ENCODE measurements at regions not wholly inside any gene's neighbourhood (a gene's known extent, or its start where the extent isn't known, plus 50 kb on each side); places are given as distances from the start of the nearest gene placed in this dataset.

GRCh38 chr11:80783561-80783960, 1342.7 kb upstream of the TENM4 start:
- TF ChIP-seq, protein P1, sequence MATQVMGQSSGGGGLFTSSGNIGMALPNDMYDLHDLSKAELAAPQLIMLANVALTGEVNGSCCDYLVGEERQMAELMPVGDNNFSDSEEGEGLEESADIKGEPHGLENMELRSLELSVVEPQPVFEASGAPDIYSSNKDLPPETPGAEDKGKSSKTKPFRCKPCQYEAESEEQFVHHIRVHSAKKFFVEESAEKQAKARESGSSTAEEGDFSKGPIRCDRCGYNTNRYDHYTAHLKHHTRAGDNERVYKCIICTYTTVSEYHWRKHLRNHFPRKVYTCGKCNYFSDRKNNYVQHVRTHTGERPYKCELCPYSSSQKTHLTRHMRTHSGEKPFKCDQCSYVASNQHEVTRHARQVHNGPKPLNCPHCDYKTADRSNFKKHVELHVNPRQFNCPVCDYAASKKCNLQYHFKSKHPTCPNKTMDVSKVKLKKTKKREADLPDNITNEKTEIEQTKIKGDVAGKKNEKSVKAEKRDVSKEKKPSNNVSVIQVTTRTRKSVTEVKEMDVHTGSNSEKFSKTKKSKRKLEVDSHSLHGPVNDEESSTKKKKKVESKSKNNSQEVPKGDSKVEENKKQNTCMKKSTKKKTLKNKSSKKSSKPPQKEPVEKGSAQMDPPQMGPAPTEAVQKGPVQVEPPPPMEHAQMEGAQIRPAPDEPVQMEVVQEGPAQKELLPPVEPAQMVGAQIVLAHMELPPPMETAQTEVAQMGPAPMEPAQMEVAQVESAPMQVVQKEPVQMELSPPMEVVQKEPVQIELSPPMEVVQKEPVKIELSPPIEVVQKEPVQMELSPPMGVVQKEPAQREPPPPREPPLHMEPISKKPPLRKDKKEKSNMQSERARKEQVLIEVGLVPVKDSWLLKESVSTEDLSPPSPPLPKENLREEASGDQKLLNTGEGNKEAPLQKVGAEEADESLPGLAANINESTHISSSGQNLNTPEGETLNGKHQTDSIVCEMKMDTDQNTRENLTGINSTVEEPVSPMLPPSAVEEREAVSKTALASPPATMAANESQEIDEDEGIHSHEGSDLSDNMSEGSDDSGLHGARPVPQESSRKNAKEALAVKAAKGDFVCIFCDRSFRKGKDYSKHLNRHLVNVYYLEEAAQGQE (IDR thresholded peaks at IDR 0.05; ENCODE audit: insufficient replicate concordance, low read depth) = no peak
- TF ChIP-seq, protein P2, sequence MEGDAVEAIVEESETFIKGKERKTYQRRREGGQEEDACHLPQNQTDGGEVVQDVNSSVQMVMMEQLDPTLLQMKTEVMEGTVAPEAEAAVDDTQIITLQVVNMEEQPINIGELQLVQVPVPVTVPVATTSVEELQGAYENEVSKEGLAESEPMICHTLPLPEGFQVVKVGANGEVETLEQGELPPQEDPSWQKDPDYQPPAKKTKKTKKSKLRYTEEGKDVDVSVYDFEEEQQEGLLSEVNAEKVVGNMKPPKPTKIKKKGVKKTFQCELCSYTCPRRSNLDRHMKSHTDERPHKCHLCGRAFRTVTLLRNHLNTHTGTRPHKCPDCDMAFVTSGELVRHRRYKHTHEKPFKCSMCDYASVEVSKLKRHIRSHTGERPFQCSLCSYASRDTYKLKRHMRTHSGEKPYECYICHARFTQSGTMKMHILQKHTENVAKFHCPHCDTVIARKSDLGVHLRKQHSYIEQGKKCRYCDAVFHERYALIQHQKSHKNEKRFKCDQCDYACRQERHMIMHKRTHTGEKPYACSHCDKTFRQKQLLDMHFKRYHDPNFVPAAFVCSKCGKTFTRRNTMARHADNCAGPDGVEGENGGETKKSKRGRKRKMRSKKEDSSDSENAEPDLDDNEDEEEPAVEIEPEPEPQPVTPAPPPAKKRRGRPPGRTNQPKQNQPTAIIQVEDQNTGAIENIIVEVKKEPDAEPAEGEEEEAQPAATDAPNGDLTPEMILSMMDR (IDR thresholded peaks at IDR 0.05; ENCODE audit: insufficient read depth, low read length) = no peak
- TF ChIP-seq SPI1 (IDR thresholded peaks at IDR 0.05; ENCODE audit: borderline replicate concordance, low read depth) (no peak), POLR2AphosphoS5 (IDR thresholded peaks at IDR 0.05; ENCODE audit: low read depth) (no peak), GABPA (IDR thresholded peaks at IDR 0.05; ENCODE audit: low read depth) (no peak)
- H3K27ac ChIP-seq (replicated peaks) = no peak overlapping the region
- H3K27me3 ChIP-seq (ENCODE audit: insufficient read depth, poor library complexity, severe bottlenecking) = no peaks in the 10 kb centered on the region
- H3K4me3 ChIP-seq (replicated peaks; ENCODE audit: insufficient read depth, low read length) = no peak overlapping the region
- no peak for DNase-seq (ENCODE audit: low read depth in 1 of 2, low spot score in 1 of 2)

DNA sequence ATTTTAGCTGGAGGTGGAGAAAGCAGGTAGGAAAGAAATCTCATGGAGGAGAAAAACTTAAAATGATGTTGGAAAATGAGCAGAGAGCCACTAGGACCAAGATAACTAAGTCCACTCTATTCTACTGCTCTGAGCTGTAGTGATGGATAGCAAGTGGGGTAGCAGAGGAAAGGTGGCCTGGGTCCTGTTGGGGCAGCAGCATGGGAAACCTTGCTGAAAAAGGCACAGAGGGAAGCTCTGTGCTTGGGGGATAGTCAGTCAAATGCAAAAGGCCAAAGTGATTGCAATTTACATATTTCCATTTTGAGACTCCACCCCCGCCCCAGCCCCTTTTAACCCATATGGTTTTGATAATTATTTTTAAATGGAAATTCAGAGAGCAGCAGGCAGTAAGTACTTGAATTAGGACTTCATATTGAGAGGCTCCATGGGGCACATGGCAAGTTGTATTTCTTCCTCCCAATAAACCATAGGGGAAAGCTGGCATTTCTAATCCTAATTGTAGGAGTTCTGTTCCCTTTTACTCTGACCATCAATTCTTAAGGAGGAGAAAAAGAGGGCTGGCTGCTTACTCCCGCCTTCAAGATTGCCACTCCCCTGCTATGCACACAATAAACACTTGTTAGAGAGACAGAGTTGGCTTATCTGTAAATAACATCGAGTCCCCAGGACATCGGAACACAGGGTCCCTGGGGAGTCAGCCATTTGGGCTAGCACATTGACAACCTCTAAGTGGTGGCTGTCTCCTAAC, 1341.5 kb upstream of the TENM4 start:
- no peak overlapping the region for H3K4me3 ChIP-seq (replicated peaks; ENCODE audit: insufficient read depth, low read length)
- TF ChIP-seq SPI1 (IDR thresholded peaks at IDR 0.05; ENCODE audit: borderline replicate concordance, low read depth) (no peak), GABPA (IDR thresholded peaks at IDR 0.05; ENCODE audit: low read depth) (no peak), POLR2AphosphoS5 (IDR thresholded peaks at IDR 0.05; ENCODE audit: low read depth) (no peak)
- TF ChIP-seq, protein P2 (IDR thresholded peaks at IDR 0.05; ENCODE audit: insufficient read depth, low read length) = no peak
- TF ChIP-seq, protein P1 (IDR thresholded peaks at IDR 0.05; ENCODE audit: insufficient replicate concordance, low read depth) = no peak
- H3K27ac ChIP-seq (replicated peaks) = no peak overlapping the region
- no peak for DNase-seq (ENCODE audit: low read depth in 1 of 2, low spot score in 1 of 2)
- no peaks in the 10 kb centered on the region for H3K27me3 ChIP-seq (ENCODE audit: insufficient read depth, poor library complexity, severe bottlenecking)

GRCh38 chr11:80779905-80780605, 1339.2 kb upstream of the TENM4 start:
- DNase-seq (ENCODE audit: low read depth in 1 of 2, low spot score in 1 of 2) = no peak
- H3K27me3 ChIP-seq (ENCODE audit: insufficient read depth, poor library complexity, severe bottlenecking) = no peaks in the 10 kb centered on the region
- no peak overlapping the region for H3K4me3 ChIP-seq (replicated peaks; ENCODE audit: insufficient read depth, low read length)
- H3K27ac ChIP-seq (replicated peaks) = no peak overlapping the region
- TF ChIP-seq, protein P1 (IDR thresholded peaks at IDR 0.05; ENCODE audit: insufficient replicate concordance, low read depth) = no peak
- TF ChIP-seq POLR2AphosphoS5 (IDR thresholded peaks at IDR 0.05; ENCODE audit: low read depth) = no peak
- TF ChIP-seq, protein P2 (IDR thresholded peaks at IDR 0.05; ENCODE audit: insufficient read depth, low read length) = no peak

Data from HL-60 (cell line).